ENCODE measurements at regions not wholly inside any gene's neighbourhood (a gene's known extent, or its start where the extent isn't known, plus 50 kb on each side); places are given as distances from the start of the nearest gene placed in this dataset.
"Not testable (repeated sequence)": the region's sequence is repeated elsewhere in the genome, so short reads cannot be mapped to it uniquely, and the experiment has no call there.

DNA sequence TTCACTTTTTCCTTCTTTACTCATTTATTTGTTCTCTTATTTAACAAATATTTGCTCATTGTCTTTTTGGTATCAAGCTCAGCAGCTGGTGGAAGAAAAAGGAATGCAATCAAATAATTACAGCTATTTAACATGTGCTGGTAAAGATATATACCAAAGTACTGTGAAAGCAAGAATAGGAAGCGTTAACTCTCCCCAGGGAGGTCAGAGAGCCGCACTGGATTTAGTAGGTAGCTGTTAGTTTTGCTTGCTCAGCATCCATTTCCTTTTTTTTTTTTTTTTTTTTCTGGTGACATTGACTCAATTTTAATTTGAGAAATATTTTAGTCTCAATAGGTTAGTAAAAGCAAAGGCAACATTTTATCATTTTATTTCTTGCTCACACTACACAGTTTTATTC lies 308.5 kb upstream of the MDFIC2 start:
- Histone ChIP-seq H3K36me3 (ENCODE audit: insufficient read depth, low read length) (no peaks in the 10 kb centered on the region), H3K4me1 (ENCODE audit: insufficient read depth, low read length) (no peaks in the 10 kb centered on the region), H3K4me3 (ENCODE audit: low read length) (no peak overlapping the region), H2AFZ (ENCODE audit: low read depth, low read length) (no peak overlapping the region), H3K27me3 (ENCODE audit: insufficient read depth, low read length) (no peaks in the 10 kb centered on the region), H3K9me3 (ENCODE audit: low read length) (no peaks in the 10 kb centered on the region)

DNA sequence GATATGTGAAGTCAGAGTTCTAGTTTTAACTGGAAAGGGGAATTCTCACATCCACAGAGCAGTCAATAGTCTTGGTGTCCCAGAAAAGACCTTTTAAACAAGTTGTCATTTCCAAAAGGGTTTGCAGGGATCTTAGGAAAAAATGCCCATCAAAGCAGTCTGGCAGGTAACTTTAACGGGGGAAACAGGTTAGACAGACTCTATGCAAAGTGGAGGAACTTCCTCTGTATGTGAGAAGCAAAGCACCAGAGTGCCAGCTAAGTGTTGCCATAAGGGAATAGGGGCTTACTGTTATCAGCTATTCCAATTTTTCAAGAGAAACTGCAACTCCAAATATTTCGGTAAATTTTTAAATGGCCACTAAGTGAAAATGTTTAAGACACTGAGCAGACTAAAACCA lies 307.9 kb upstream of the MDFIC2 start:
- H3K4me1 ChIP-seq (ENCODE audit: insufficient read depth, low read length), result no peaks in the 10 kb centered on the region
- no peak overlapping the region for H3K4me3 ChIP-seq (ENCODE audit: low read length)
- H3K36me3 ChIP-seq (ENCODE audit: insufficient read depth, low read length), result no peaks in the 10 kb centered on the region
- H3K9me3 ChIP-seq (ENCODE audit: low read length), result no peaks in the 10 kb centered on the region
- H3K27me3 ChIP-seq (ENCODE audit: insufficient read depth, low read length), result no peaks in the 10 kb centered on the region
- H2AFZ ChIP-seq (ENCODE audit: low read depth, low read length), result no peak overlapping the region

DNA sequence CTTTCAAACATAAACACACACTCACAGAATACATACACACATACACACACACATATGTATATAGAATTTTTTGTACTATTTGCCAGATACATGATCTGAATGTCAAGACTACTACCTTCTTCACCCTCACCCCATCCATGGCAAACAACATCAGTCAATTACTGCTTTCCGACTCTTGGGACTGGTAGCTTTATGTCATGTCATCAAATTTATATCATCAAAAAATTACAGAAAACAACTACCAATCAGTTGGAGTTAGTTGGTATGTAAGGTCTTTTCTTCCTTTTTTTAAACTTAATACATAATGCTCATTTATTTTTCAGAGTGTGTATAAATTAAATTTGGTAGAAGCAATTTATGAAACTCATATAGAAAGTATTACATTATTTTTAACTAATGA lies 305.7 kb upstream of the MDFIC2 start:
- Histone ChIP-seq H3K4me3 (ENCODE audit: low read length) (no peak overlapping the region), H3K36me3 (ENCODE audit: insufficient read depth, low read length) (no peaks in the 10 kb centered on the region), H3K4me1 (ENCODE audit: insufficient read depth, low read length) (no peaks in the 10 kb centered on the region), H3K27me3 (ENCODE audit: insufficient read depth, low read length) (no peaks in the 10 kb centered on the region), H3K9me3 (ENCODE audit: low read length) (no peaks in the 10 kb centered on the region), H2AFZ (ENCODE audit: low read depth, low read length) (no peak overlapping the region)

- not testable (repeated sequence) for H3K4me1 ChIP-seq (ENCODE audit: insufficient read depth, low read length); H2AFZ ChIP-seq (ENCODE audit: low read depth, low read length); H3K27me3 ChIP-seq (ENCODE audit: insufficient read depth, low read length); H3K36me3 ChIP-seq (ENCODE audit: insufficient read depth, low read length); H3K9me3 ChIP-seq (ENCODE audit: low read length); H3K4me3 ChIP-seq (ENCODE audit: low read length)
Measured at GRCh38 chr3:70617349-70617748, 304.9 kb upstream of the MDFIC2 start.

GRCh38 chr3:70615286-70615685 lies 302.8 kb upstream of the MDFIC2 start:
- H2AFZ ChIP-seq (ENCODE audit: low read depth, low read length), result no peak overlapping the region
- no peaks in the 10 kb centered on the region for H3K9me3 ChIP-seq (ENCODE audit: low read length)
- no peaks in the 10 kb centered on the region for H3K36me3 ChIP-seq (ENCODE audit: insufficient read depth, low read length)
- no peaks in the 10 kb centered on the region for H3K27me3 ChIP-seq (ENCODE audit: insufficient read depth, low read length)
- no peak overlapping the region for H3K4me3 ChIP-seq (ENCODE audit: low read length)
- no peaks in the 10 kb centered on the region for H3K4me1 ChIP-seq (ENCODE audit: insufficient read depth, low read length)

- Histone ChIP-seq H3K27me3 (ENCODE audit: insufficient read depth, low read length) (no peaks in the 10 kb centered on the region), H3K36me3 (ENCODE audit: insufficient read depth, low read length) (no peaks in the 10 kb centered on the region), H3K4me1 (ENCODE audit: insufficient read depth, low read length) (no peaks in the 10 kb centered on the region), H2AFZ (ENCODE audit: low read depth, low read length) (no peak overlapping the region), H3K9me3 (ENCODE audit: low read length) (no peaks in the 10 kb centered on the region), H3K4me3 (ENCODE audit: low read length) (no peak overlapping the region)
Measured at GRCh38 chr3:70614111-70614510, 301.7 kb upstream of the MDFIC2 start.

DNA sequence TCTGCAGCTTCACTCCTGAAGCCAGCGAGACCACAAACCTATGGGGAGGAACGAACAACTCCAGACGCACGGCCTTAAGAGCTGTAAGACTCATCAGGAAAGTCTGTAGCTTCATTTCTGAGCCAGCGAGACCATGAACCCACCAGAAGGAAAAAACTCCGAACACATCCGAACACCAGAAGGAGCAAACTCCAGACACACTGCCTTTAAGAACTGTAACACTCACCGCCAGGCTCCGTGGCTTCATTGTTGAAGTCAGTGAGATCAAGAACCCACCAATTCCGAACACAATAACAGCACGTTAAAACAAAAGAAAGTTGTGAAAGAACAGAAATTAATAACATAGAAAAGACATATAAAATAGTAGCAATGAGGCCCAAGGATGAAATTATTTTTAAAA lies 300.5 kb upstream of the MDFIC2 start:
- Histone ChIP-seq H3K36me3 (ENCODE audit: insufficient read depth, low read length) (no peaks in the 10 kb centered on the region), H3K27me3 (ENCODE audit: insufficient read depth, low read length) (no peaks in the 10 kb centered on the region)

DNA sequence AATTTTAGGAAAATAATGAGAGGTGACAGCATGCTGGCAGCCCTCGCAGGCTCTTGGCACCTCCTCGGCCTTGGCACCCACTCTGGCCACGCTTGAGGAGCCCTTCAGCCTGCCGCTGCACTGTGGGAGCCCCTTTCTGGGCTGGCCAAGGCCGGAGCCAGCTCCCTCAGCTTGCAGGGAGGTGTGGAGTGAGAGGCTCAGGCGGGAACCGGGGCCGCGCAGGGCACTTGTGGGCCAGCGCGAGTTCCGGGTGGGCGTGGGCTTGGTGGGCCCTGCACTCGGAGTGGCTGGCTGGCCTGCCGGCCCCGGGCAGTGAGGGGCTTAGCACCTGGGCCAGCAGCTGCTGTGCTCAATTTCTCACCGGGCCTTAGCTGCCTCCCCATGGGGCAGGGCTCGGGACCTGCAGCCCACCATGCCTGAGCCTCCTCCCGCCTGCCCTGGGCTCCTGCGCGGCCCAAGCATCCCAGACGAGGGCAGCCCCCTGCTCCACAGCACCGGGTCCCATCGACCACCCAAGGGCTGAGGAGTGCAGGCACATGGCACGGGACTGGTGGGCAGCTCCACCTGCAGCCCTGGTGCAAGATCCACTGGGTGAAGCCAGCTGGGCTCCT lies 299.3 kb upstream of the MDFIC2 start:
- H3K36me3 ChIP-seq (ENCODE audit: insufficient read depth, low read length); H3K4me3 ChIP-seq (ENCODE audit: low read length); H2AFZ ChIP-seq (ENCODE audit: low read depth, low read length); H3K9me3 ChIP-seq (ENCODE audit: low read length); H3K4me1 ChIP-seq (ENCODE audit: insufficient read depth, low read length); H3K27me3 ChIP-seq (ENCODE audit: insufficient read depth, low read length): not testable (repeated sequence)

More for the DNA sequence above, 300.5 kb upstream of the MDFIC2 start:
- H3K4me1 ChIP-seq (ENCODE audit: insufficient read depth, low read length), result no peaks in the 10 kb centered on the region
- no peak overlapping the region for H3K4me3 ChIP-seq (ENCODE audit: low read length)
- H2AFZ ChIP-seq (ENCODE audit: low read depth, low read length), result no peak overlapping the region
- no peaks in the 10 kb centered on the region for H3K9me3 ChIP-seq (ENCODE audit: low read length)

GRCh38 chr3:70608434-70608833 lies 296.0 kb upstream of the MDFIC2 start:
- Histone ChIP-seq H3K4me1 (ENCODE audit: insufficient read depth, low read length) (peaks cover 4% of the 10 kb centered on the region), H3K27me3 (ENCODE audit: insufficient read depth, low read length) (no peaks in the 10 kb centered on the region), H3K9me3 (ENCODE audit: low read length) (no peaks in the 10 kb centered on the region), H3K4me3 (ENCODE audit: low read length) (no peak overlapping the region), H3K36me3 (ENCODE audit: insufficient read depth, low read length) (no peaks in the 10 kb centered on the region), H2AFZ (ENCODE audit: low read depth, low read length) (no peak overlapping the region)

DNA sequence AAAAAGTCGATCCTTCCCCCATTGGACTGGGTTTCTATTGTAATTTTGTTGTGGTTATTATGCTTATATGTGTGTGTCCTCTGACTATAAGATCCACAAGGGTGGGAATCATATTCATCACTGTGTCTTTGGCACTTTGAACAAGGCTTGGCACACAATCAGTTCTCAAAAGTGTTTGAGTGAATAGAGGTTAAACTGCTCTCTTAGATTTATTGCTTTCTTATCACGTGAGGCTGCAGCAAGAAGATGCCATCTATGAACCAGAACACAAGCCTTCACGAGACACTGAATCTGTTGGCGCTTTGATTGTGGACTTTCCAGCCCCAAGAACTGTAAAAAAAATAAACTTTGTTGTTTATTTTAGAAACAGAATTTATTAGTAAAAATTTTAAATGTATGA lies 295.0 kb upstream of the MDFIC2 start:
- Histone ChIP-seq H3K27me3 (ENCODE audit: insufficient read depth, low read length) (no peaks in the 10 kb centered on the region), H2AFZ (ENCODE audit: low read depth, low read length) (no peak overlapping the region), H3K4me1 (ENCODE audit: insufficient read depth, low read length) (peaks cover 4% of the 10 kb centered on the region), H3K4me3 (ENCODE audit: low read length) (no peak overlapping the region), H3K36me3 (ENCODE audit: insufficient read depth, low read length) (no peaks in the 10 kb centered on the region), H3K9me3 (ENCODE audit: low read length) (no peaks in the 10 kb centered on the region)

DNA sequence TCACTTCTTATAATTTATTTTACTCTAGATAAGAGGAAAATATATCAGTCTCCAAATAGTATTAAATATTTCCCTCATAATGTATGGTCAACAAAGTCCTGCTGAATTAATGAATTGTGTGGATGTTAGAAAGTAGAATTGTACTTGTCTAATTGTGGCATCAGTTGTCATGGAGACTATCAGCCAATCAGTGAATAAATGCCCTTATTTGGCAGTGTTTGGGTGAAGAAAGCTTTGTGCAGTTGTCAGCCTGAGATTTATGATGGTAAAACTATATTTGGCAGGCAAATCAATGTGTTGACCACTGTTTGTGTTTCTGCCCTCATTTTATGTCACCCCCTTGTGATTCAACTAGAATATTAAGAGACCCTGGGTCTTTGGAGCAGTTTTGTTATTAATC lies 293.6 kb upstream of the MDFIC2 start:
- Histone ChIP-seq H3K4me1 (ENCODE audit: insufficient read depth, low read length) (peaks cover 4% of the 10 kb centered on the region), H3K4me3 (ENCODE audit: low read length) (no peak overlapping the region), H3K27me3 (ENCODE audit: insufficient read depth, low read length) (no peaks in the 10 kb centered on the region), H3K9me3 (ENCODE audit: low read length) (no peaks in the 10 kb centered on the region), H3K36me3 (ENCODE audit: insufficient read depth, low read length) (no peaks in the 10 kb centered on the region), H2AFZ (ENCODE audit: low read depth, low read length) (no peak overlapping the region)

GRCh38 chr3:70603103-70603502 lies 290.7 kb upstream of the MDFIC2 start:
- Histone ChIP-seq H3K27me3 (ENCODE audit: insufficient read depth, low read length) (no peaks in the 10 kb centered on the region), H3K9me3 (ENCODE audit: low read length) (no peaks in the 10 kb centered on the region), H3K4me3 (ENCODE audit: low read length) (no peak overlapping the region), H2AFZ (ENCODE audit: low read depth, low read length) (no peak overlapping the region), H3K4me1 (ENCODE audit: insufficient read depth, low read length) (peaks cover 4% of the 10 kb centered on the region), H3K36me3 (ENCODE audit: insufficient read depth, low read length) (no peaks in the 10 kb centered on the region)

DNA sequence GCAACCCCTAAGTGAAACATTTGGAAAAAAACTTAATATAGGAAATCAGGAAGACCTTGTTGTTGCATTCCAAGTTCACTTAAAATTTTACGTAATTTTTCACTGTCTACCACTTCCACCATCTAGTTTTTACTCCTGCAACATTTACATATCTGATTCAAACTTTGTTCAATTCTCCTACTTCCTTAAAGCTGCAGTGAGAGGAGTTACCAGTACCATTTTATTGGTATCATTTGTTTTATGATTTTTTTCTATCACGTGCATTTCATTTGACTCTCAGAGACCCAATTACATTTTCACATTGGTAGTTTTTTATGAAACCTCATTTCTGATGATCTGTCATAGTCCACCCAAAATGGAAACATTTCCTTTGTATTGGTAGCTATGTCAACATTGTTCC lies 284.9 kb upstream of the MDFIC2 start:
- Histone ChIP-seq H3K9me3 (ENCODE audit: low read length) (no peaks in the 10 kb centered on the region), H3K36me3 (ENCODE audit: insufficient read depth, low read length) (no peaks in the 10 kb centered on the region), H2AFZ (ENCODE audit: low read depth, low read length) (no peak overlapping the region), H3K27me3 (ENCODE audit: insufficient read depth, low read length) (no peaks in the 10 kb centered on the region), H3K4me3 (ENCODE audit: low read length) (no peak overlapping the region), H3K4me1 (ENCODE audit: insufficient read depth, low read length) (no peaks in the 10 kb centered on the region)

GRCh38 chr3:70583682-70584081 lies 271.2 kb upstream of the MDFIC2 start:
- no peaks in the 10 kb centered on the region for H3K9me3 ChIP-seq (ENCODE audit: low read length)
- H3K4me3 ChIP-seq (ENCODE audit: low read length), result no peak overlapping the region
- H3K27me3 ChIP-seq (ENCODE audit: insufficient read depth, low read length), result no peaks in the 10 kb centered on the region
- no peaks in the 10 kb centered on the region for H3K36me3 ChIP-seq (ENCODE audit: insufficient read depth, low read length)
- H2AFZ ChIP-seq (ENCODE audit: low read depth, low read length), result peak overlapping the region; percentile 54
- peaks cover 2% of the 10 kb centered on the region for H3K4me1 ChIP-seq (ENCODE audit: insufficient read depth, low read length)

Data from neuron (in vitro differentiated cells).